ENCODE measurements at regions not wholly inside any gene's neighbourhood (a gene's known extent, or its start where the extent isn't known, plus 50 kb on each side); places are given as distances from the start of the nearest gene placed in this dataset.

DNA sequence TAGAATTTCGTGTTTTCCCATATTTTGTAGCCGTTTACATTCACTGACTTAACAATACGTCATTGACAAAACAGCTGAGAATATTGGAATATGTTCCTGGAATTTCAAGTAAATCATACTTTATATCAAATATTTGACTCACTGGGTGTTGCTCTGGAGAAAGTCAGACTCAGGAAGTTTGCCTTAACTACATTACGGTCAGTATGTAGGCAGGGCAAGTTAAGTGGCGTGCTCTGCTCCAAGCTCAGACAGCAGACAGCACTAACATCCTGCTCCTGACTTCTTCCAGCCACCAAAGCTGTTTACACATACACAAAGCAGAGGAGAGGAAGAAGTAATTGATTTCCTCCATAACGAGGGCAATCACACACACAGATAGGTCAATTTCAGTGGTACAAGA, 414.6 kb downstream of the LRRIQ3 start:
- intact Hi-C loops (cut with DNase I), result no loop called here
- Histone ChIP-seq H3K27me3 (no peaks in the 10 kb centered on the region), H3K9me3 (no peaks in the 10 kb centered on the region), H3K4me1 (no peaks in the 10 kb centered on the region), H3K27ac (no peak overlapping the region), H3K4me3 (no peak overlapping the region), H3K36me3 (no peaks in the 10 kb centered on the region)
- no peak for DNase-seq
- WGBS, 2 donors, result 31 to 40% methylated on average over 6 of the region's 6 CpGs
- TF ChIP-seq, protein P1, sequence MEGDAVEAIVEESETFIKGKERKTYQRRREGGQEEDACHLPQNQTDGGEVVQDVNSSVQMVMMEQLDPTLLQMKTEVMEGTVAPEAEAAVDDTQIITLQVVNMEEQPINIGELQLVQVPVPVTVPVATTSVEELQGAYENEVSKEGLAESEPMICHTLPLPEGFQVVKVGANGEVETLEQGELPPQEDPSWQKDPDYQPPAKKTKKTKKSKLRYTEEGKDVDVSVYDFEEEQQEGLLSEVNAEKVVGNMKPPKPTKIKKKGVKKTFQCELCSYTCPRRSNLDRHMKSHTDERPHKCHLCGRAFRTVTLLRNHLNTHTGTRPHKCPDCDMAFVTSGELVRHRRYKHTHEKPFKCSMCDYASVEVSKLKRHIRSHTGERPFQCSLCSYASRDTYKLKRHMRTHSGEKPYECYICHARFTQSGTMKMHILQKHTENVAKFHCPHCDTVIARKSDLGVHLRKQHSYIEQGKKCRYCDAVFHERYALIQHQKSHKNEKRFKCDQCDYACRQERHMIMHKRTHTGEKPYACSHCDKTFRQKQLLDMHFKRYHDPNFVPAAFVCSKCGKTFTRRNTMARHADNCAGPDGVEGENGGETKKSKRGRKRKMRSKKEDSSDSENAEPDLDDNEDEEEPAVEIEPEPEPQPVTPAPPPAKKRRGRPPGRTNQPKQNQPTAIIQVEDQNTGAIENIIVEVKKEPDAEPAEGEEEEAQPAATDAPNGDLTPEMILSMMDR (IDR thresholded peaks at IDR 0.05), result no peak
- TF ChIP-seq POLR2AphosphoS5 (IDR thresholded peaks at IDR 0.05) (no peak), EP300 (IDR thresholded peaks at IDR 0.05) (no peak), POLR2A (IDR thresholded peaks at IDR 0.05) (no peak)

GRCh38 chr1:73782901-73783300, 415.1 kb downstream of the LRRIQ3 start:
- Histone ChIP-seq H3K9me3 (no peaks in the 10 kb centered on the region), H3K27ac (no peak overlapping the region), H3K36me3 (no peaks in the 10 kb centered on the region), H3K27me3 (no peaks in the 10 kb centered on the region), H3K4me1 (no peaks in the 10 kb centered on the region), H3K4me3 (no peak overlapping the region)
- WGBS, 2 donors, result 63 to 65% methylated on average over 2 of the region's 2 CpGs
- DNase-seq, result no peak
- intact Hi-C loops (cut with DNase I), result no loop called here
- no peak for TF ChIP-seq POLR2AphosphoS5 (IDR thresholded peaks at IDR 0.05)
- TF ChIP-seq, protein P1 (IDR thresholded peaks at IDR 0.05), result no peak
- no peak for TF ChIP-seq EP300 (IDR thresholded peaks at IDR 0.05)
- TF ChIP-seq POLR2A (IDR thresholded peaks at IDR 0.05), result no peak

- Histone ChIP-seq H3K9me3 (no peaks in the 10 kb centered on the region), H3K4me1 (no peaks in the 10 kb centered on the region), H3K27ac (no peak overlapping the region), H3K27me3 (no peaks in the 10 kb centered on the region), H3K36me3 (no peaks in the 10 kb centered on the region), H3K4me3 (no peak overlapping the region)
- no peak for DNase-seq
- WGBS, 2 donors, result 93 to 95% methylated on average over 2 of the region's 2 CpGs
- TF ChIP-seq POLR2AphosphoS5 (IDR thresholded peaks at IDR 0.05) (no peak), POLR2A (IDR thresholded peaks at IDR 0.05) (no peak), EP300 (IDR thresholded peaks at IDR 0.05) (no peak)
- TF ChIP-seq, protein P1 (IDR thresholded peaks at IDR 0.05), result no peak
- intact Hi-C loops (cut with DNase I), result no loop called here
Measured at GRCh38 chr1:73781251-73781650, 416.7 kb downstream of the LRRIQ3 start.

DNA sequence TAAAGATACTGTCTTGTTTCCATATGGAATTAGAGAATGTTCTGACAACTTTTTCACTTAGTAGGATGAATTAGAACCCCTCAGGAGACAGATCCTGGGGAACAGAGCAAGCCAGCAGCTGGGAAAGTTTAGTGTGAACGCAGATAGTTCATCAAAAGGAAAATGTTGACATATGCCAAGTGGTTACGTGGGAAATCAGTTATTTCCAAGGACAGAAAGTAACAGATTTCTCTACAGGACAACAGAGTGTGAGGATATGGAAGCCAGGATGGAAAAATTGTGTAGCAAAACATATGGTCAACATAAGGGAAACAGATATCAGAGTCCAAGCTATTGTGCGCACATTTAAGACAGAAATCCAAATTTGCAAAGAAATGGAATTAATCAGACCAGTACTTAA, 419.5 kb downstream of the LRRIQ3 start:
- no peak overlapping the region for H3K27ac ChIP-seq
- TF ChIP-seq POLR2AphosphoS5 (IDR thresholded peaks at IDR 0.05) (no peak), POLR2A (IDR thresholded peaks at IDR 0.05) (no peak), EP300 (IDR thresholded peaks at IDR 0.05) (no peak)
- TF ChIP-seq, protein P1 (IDR thresholded peaks at IDR 0.05), result no peak
- no peak overlapping the region for H3K4me3 ChIP-seq
- no peaks in the 10 kb centered on the region for H3K9me3 ChIP-seq
- H3K36me3 ChIP-seq, result no peaks in the 10 kb centered on the region
- no peaks in the 10 kb centered on the region for H3K27me3 ChIP-seq
- H3K4me1 ChIP-seq, result no peaks in the 10 kb centered on the region
- no peak for DNase-seq
- 78 to 83% methylated on average over 3 of the region's 3 CpGs for WGBS, 2 donors
- intact Hi-C loops (cut with DNase I), result no loop called here

GRCh38 chr1:73775896-73776295, 422.1 kb downstream of the LRRIQ3 start:
- no peak for TF ChIP-seq POLR2A (IDR thresholded peaks at IDR 0.05)
- no peak for TF ChIP-seq EP300 (IDR thresholded peaks at IDR 0.05)
- TF ChIP-seq, protein P1 (IDR thresholded peaks at IDR 0.05), result no peak
- TF ChIP-seq POLR2AphosphoS5 (IDR thresholded peaks at IDR 0.05), result no peak
- intact Hi-C loops (cut with DNase I), result no loop called here
- H3K27ac ChIP-seq, result no peak overlapping the region
- H3K9me3 ChIP-seq, result no peaks in the 10 kb centered on the region
- no peak for DNase-seq
- no peaks in the 10 kb centered on the region for H3K27me3 ChIP-seq
- no peak overlapping the region for H3K4me3 ChIP-seq
- no peaks in the 10 kb centered on the region for H3K36me3 ChIP-seq
- H3K4me1 ChIP-seq, result no peaks in the 10 kb centered on the region

Measured in sigmoid colon (tissue), 6 donors.